OCI-LY1 (cell line): ENCODE measurements at regions not wholly inside any gene's neighbourhood (a gene's known extent, or its start where the extent isn't known, plus 50 kb on each side); places are given as distances from the start of the nearest gene placed in this dataset.

ENCODE experiments used
- H2AFZ ChIP-seq: fragments of 200-600 bp; sonication (generic), shearing (Covaris generic); 2 replicates; pipeline ENCODE4 v1.6.0; 2014; ENCODE audit warnings: antibody characterized with exemption, mild to moderate bottlenecking, low read length
- H3F3A ChIP-seq: fragments of 200-600 bp; sonication (generic), shearing (Covaris generic); 2 replicates; pipeline ENCODE4 v1.6.0; 2014; ENCODE audit warnings: mild to moderate bottlenecking, antibody characterized with exemption, low read length, moderate library complexity; ENCODE audit not compliant: insufficient read depth
- H3K27ac ChIP-seq: fragments of 200-600 bp; sonication (generic); 2 replicates; pipeline ENCODE4 v1.5.1; 2014; ENCODE audit warnings: low read length, mixed run types, mild to moderate bottlenecking, low read depth; ENCODE audit not compliant: poor library complexity, severe bottlenecking
- H3K27me3 ChIP-seq: fragments of 200-600 bp; sonication (generic); 2 replicates; pipeline ENCODE4 v1.6.0; 2014; ENCODE audit warnings: antibody characterized with exemption, mild to moderate bottlenecking, low read length, moderate library complexity; ENCODE audit not compliant: insufficient read depth
- H3K36me3 ChIP-seq: fragments of 200-600 bp; sonication (generic); 2 replicates; pipeline ENCODE4 v1.6.1; 2014; ENCODE audit warnings: mild to moderate bottlenecking, antibody characterized with exemption, low read length, moderate library complexity, mixed read lengths; ENCODE audit not compliant: insufficient read depth
- H3K4me1 ChIP-seq: fragments of 200-600 bp; sonication (generic); 2 replicates; pipeline ENCODE4 v1.5.1; 2014; ENCODE audit warnings: mild to moderate bottlenecking, low read length, moderate library complexity; ENCODE audit not compliant: insufficient read depth, severe bottlenecking
- H3K4me2 ChIP-seq: fragments of 200-600 bp; sonication (generic), shearing (Covaris generic); 2 replicates; pipeline ENCODE4 v1.6.1; 2014; ENCODE audit warnings: low read length
- H3K4me3 ChIP-seq: fragments of 200-600 bp; sonication (generic); 2 replicates; pipeline ENCODE4 v1.5.1; 2014; ENCODE audit warnings: low read length, low read depth, mild to moderate bottlenecking, mixed read lengths; ENCODE audit not compliant: poor library complexity, severe bottlenecking
- H3K79me2 ChIP-seq: fragments of 200-600 bp; shearing (Covaris generic); 2 replicates; pipeline ENCODE4 v1.6.1; 2016; ENCODE audit warnings: mixed run types, low read length, mixed read lengths; ENCODE audit not compliant: insufficient read depth
- H3K9ac ChIP-seq: fragments of 200-600 bp; sonication (generic), shearing (Covaris generic); 2 replicates; pipeline ENCODE4 v1.6.1; 2014; ENCODE audit warnings: mild to moderate bottlenecking, low read length, mixed read lengths
- H3K9me2 ChIP-seq: fragments of 200-600 bp; sonication (generic), shearing (Covaris generic); 2 replicates; pipeline ENCODE4 v1.6.1; 2014; ENCODE audit warnings: low read depth, mild to moderate bottlenecking, low read length, mixed read lengths
- H3K9me3 ChIP-seq: fragments of 200-600 bp; shearing (Covaris generic); 2 replicates; pipeline ENCODE4 v1.6.1; 2014; ENCODE audit warnings: low read length, mixed read lengths
- H4K20me1 ChIP-seq: fragments of 200-600 bp; sonication (generic), shearing (Covaris generic); 2 replicates; pipeline ENCODE4 v1.6.0; 2016; ENCODE audit warnings: mild to moderate bottlenecking, low read length; ENCODE audit not compliant: insufficient read depth
- EZH2 ChIP-seq: fragments of 200-600 bp; sonication (generic), shearing (Covaris generic); IDR thresholded peaks from 2 replicates; pipeline ENCODE4 v1.8.0; 2017; ENCODE audit warnings: borderline replicate concordance, mixed run types, mild to moderate bottlenecking, antibody characterized with exemption, low read length, moderate library complexity, mixed read lengths
- TF ChIP-seq, protein P1 (sequence below): fragments of 200-600 bp; sonication (generic), shearing (Covaris generic); IDR thresholded peaks from 2 replicates; pipeline ENCODE4 v1.5.1; 2017; ENCODE audit warnings: mild to moderate bottlenecking, antibody characterized with exemption, low read length, moderate library complexity, mixed read lengths

DNA sequence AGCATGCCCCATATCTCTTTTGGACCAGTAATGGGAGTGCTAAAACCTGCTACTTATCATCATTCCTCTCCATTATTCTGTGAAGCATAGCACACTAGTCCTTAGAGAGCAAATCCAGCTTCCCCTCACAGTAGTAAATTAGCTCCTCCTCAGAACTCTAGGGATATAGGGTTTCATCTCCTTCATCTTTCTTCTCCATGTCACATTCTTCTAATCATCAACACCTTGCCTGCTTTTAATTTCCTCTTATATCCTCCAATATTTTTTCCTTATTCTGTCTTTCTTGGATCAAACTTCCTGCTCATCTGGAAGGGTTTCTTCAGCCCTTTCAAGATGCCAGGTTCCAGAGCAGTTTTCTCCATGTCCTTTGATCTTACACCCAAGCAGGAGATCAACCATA, 321.4 kb upstream of the ACVR2A start:
- no peaks in the 10 kb centered on the region for H3K36me3 ChIP-seq
- TF ChIP-seq EZH2: no peak
- TF ChIP-seq, protein P1, sequence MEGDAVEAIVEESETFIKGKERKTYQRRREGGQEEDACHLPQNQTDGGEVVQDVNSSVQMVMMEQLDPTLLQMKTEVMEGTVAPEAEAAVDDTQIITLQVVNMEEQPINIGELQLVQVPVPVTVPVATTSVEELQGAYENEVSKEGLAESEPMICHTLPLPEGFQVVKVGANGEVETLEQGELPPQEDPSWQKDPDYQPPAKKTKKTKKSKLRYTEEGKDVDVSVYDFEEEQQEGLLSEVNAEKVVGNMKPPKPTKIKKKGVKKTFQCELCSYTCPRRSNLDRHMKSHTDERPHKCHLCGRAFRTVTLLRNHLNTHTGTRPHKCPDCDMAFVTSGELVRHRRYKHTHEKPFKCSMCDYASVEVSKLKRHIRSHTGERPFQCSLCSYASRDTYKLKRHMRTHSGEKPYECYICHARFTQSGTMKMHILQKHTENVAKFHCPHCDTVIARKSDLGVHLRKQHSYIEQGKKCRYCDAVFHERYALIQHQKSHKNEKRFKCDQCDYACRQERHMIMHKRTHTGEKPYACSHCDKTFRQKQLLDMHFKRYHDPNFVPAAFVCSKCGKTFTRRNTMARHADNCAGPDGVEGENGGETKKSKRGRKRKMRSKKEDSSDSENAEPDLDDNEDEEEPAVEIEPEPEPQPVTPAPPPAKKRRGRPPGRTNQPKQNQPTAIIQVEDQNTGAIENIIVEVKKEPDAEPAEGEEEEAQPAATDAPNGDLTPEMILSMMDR: no peak
- no peak overlapping the region for H3K9ac ChIP-seq
- no peaks in the 10 kb centered on the region for H3K79me2 ChIP-seq
- no peaks in the 10 kb centered on the region for H3K27me3 ChIP-seq
- no peak overlapping the region for H3K4me3 ChIP-seq
- no peak overlapping the region for H3K27ac ChIP-seq
- no peak overlapping the region for H3K4me2 ChIP-seq
- no peaks in the 10 kb centered on the region for H3K9me2 ChIP-seq
- no peaks in the 10 kb centered on the region for H3F3A ChIP-seq
- H3K9me3 ChIP-seq: no peaks in the 10 kb centered on the region
- H2AFZ ChIP-seq: no peak overlapping the region
- H4K20me1 ChIP-seq: no peaks in the 10 kb centered on the region
- no peaks in the 10 kb centered on the region for H3K4me1 ChIP-seq

GRCh38 chr2:147521936-147522335, 322.9 kb upstream of the ACVR2A start:
- Histone ChIP-seq H3K4me2 (no peak overlapping the region), H2AFZ (no peak overlapping the region), H3K4me1 (no peaks in the 10 kb centered on the region), H3F3A (no peaks in the 10 kb centered on the region), H4K20me1 (no peaks in the 10 kb centered on the region), H3K27me3 (no peaks in the 10 kb centered on the region), H3K36me3 (no peaks in the 10 kb centered on the region), H3K79me2 (no peaks in the 10 kb centered on the region), H3K4me3 (no peak overlapping the region), H3K9me3 (no peaks in the 10 kb centered on the region), H3K9me2 (no peaks in the 10 kb centered on the region), H3K27ac (no peak overlapping the region), H3K9ac (no peak overlapping the region)
- TF ChIP-seq, protein P1: no peak
- TF ChIP-seq EZH2: no peak

DNA sequence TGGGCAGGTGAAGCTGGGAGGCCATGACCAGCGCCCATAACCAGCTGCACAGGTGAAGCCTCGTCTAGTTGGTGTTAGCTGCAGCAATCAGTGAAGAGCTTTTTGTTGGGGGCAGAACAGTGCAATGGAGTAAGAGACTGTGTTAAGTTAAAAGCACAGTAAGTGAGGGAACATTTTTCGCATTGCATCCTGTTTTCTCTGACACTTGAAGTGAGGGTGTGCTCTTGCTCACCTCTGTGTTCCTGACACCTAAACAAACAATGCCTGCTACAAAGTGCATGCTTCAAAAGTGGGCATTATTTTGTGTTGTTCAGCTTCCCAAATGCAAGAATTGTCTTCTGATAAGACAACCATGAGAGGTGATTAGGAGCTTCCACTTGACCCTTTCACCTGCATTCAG, 324.0 kb upstream of the ACVR2A start:
- H3K9me2 ChIP-seq: no peaks in the 10 kb centered on the region

More for the DNA sequence above, 324.0 kb upstream of the ACVR2A start:
- Histone ChIP-seq H3K27ac (no peak overlapping the region), H3K4me1 (no peaks in the 10 kb centered on the region), H3K9me3 (no peaks in the 10 kb centered on the region), H3K4me2 (no peak overlapping the region), H3K27me3 (no peaks in the 10 kb centered on the region), H4K20me1 (no peaks in the 10 kb centered on the region), H3K36me3 (no peaks in the 10 kb centered on the region), H3F3A (no peaks in the 10 kb centered on the region), H3K79me2 (no peaks in the 10 kb centered on the region), H2AFZ (no peak overlapping the region), H3K4me3 (no peak overlapping the region), H3K9ac (no peak overlapping the region)
- no peak for TF ChIP-seq EZH2
- TF ChIP-seq, protein P1: no peak
